ENCODE measurements at regions not wholly inside any gene's neighbourhood (a gene's known extent, or its start where the extent isn't known, plus 50 kb on each side); places are given as distances from the start of the nearest gene placed in this dataset.
"Not testable (repeated sequence)": the region's sequence is repeated elsewhere in the genome, so short reads cannot be mapped to it uniquely, and the experiment has no call there.

DNA sequence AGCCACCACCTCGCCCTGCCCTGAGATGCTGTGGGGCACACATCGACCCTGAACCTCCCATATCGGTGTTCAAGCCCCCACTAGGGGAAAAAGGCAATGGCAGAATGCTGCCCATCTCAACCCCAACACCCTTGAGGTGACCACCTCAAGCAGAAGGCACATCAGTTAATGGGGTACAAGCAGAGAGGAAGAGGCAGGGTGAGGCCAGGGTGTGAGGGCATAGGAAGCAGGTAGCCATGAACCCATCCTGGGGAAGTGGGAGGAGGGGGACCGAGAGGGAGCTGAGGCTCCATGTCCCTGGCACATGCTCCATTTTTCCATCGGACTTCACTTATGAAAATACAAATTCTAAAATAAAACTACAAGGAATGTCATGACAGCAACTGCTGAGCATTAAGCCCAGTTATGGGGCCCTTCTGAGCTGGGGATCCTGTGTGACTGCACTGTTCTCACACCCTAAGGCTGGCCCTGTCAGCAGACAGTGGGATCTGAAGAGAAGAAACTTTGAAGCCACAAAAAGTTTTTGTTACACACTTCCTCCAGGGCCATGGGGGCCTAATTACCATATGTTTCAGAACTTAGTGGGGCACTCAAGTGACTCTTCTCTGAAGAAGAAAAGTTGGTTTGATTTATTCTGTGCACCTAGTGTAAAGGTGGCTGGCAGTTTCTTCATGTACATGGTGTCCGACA, 68.2 kb upstream of the FAM241A start:
- Histone ChIP-seq H3K4me1 (ENCODE audit: insufficient read depth, low read length) (no peaks in the 10 kb centered on the region), H3K27me3 (ENCODE audit: control insufficient read depth in 1 of 2, insufficient read depth in 2 of 2, low read length in 2 of 2) (no peaks in the 10 kb centered on the region), H3K4me3 (ENCODE audit: low read depth in 1 of 2, low read length in 2 of 2) (no peak overlapping the region), H3K27ac (ENCODE audit: low read depth, low read length) (no peak overlapping the region), H3K9ac (ENCODE audit: low read length) (no peak overlapping the region), H3K36me3 (ENCODE audit: insufficient read depth, low read length) (no peaks in the 10 kb centered on the region), H3K9me3 (ENCODE audit: low read length) (no peaks in the 10 kb centered on the region)

- no peaks in the 10 kb centered on the region for H3K27me3 ChIP-seq (ENCODE audit: control insufficient read depth in 1 of 2, insufficient read depth in 2 of 2, low read length in 2 of 2)
- no peaks in the 10 kb centered on the region for H3K9me3 ChIP-seq (ENCODE audit: low read length)
- H3K4me1 ChIP-seq (ENCODE audit: insufficient read depth, low read length), result no peaks in the 10 kb centered on the region
- no peak overlapping the region for H3K4me3 ChIP-seq (ENCODE audit: low read depth in 1 of 2, low read length in 2 of 2)
- no peak overlapping the region for H3K27ac ChIP-seq (ENCODE audit: low read depth, low read length)
- H3K9ac ChIP-seq (ENCODE audit: low read length), result no peak overlapping the region
- no peaks in the 10 kb centered on the region for H3K36me3 ChIP-seq (ENCODE audit: insufficient read depth, low read length)
Observed at GRCh38 chr4:112077743-112078142, 67.5 kb upstream of the FAM241A start.

DNA sequence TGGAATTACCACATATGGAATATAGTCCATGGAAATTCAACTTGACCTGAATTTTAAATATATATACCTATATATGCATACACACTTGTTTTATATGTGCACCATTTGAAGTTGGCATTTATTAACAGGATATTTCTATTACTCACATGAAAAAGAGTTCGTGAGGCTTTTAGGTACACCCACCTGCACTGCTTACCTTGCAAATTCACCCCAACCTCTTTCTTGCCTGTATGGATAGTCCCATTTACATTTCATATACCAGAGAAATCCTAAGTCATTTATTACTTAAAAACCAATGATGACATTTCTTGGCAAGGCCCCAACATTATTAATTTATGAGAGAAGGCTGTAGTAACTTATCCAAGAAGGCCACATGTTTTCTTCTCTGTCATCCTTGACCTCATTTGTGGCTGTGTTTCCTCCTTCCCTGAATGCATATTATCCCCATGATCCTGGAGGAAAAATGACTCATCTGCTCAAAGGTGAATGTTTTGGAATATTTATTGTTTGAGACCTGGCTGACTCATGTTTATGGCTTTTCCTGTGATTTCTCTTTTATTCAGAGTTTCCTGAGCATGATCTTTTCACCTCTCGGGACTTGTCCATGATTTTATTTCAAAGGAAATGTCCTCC, 62.2 kb upstream of the FAM241A start:
- no peak overlapping the region for H3K4me3 ChIP-seq (ENCODE audit: low read depth in 1 of 2, low read length in 2 of 2)
- H3K4me1 ChIP-seq (ENCODE audit: insufficient read depth, low read length), result no peaks in the 10 kb centered on the region
- no peaks in the 10 kb centered on the region for H3K9me3 ChIP-seq (ENCODE audit: low read length)
- H3K36me3 ChIP-seq (ENCODE audit: insufficient read depth, low read length), result no peaks in the 10 kb centered on the region
- H3K27ac ChIP-seq (ENCODE audit: low read depth, low read length), result no peak overlapping the region
- H3K27me3 ChIP-seq (ENCODE audit: control insufficient read depth in 1 of 2, insufficient read depth in 2 of 2, low read length in 2 of 2), result no peaks in the 10 kb centered on the region
- no peak overlapping the region for H3K9ac ChIP-seq (ENCODE audit: low read length)

DNA sequence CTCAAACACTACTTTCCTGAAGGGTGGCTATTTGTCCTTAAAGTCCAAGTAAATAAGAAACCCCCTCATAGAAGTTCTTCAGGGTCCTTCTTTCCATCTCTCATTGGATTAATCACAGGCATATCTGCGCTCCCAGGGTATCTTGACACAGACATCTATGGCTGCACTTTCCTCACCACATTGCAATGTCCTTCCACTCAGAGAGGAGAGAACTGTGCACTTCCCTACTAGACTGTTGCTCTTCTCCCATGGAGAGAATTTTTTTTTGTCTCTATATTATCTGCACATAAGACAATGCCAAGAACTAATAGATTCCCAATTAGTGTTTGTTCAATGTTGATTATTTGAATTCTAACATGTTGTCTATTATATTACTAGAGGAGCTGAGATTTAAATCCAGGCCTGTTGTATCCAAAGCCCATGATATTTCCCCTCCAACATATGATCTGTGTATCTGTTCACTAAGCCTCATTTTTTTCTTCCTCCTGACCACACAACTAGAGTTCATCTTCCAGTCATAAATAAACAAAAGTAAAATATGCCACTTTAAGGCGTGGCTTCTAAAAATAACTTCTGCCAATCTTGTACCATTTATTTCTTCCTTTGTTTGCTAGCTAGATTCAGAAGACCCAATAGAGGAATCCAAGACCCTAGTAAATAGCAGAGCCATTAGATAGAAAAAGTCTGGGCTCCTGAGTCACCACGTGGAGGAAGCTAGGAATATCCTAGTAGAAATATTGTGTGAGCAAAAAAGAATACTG, 61.5 kb upstream of the FAM241A start:
- H3K27me3 ChIP-seq (ENCODE audit: control insufficient read depth in 1 of 2, insufficient read depth in 2 of 2, low read length in 2 of 2), result no peaks in the 10 kb centered on the region
- H3K36me3 ChIP-seq (ENCODE audit: insufficient read depth, low read length), result no peaks in the 10 kb centered on the region
- no peak overlapping the region for H3K9ac ChIP-seq (ENCODE audit: low read length)
- H3K27ac ChIP-seq (ENCODE audit: low read depth, low read length), result no peak overlapping the region
- no peaks in the 10 kb centered on the region for H3K9me3 ChIP-seq (ENCODE audit: low read length)
- no peaks in the 10 kb centered on the region for H3K4me1 ChIP-seq (ENCODE audit: insufficient read depth, low read length)
- no peak overlapping the region for H3K4me3 ChIP-seq (ENCODE audit: low read depth in 1 of 2, low read length in 2 of 2)

DNA sequence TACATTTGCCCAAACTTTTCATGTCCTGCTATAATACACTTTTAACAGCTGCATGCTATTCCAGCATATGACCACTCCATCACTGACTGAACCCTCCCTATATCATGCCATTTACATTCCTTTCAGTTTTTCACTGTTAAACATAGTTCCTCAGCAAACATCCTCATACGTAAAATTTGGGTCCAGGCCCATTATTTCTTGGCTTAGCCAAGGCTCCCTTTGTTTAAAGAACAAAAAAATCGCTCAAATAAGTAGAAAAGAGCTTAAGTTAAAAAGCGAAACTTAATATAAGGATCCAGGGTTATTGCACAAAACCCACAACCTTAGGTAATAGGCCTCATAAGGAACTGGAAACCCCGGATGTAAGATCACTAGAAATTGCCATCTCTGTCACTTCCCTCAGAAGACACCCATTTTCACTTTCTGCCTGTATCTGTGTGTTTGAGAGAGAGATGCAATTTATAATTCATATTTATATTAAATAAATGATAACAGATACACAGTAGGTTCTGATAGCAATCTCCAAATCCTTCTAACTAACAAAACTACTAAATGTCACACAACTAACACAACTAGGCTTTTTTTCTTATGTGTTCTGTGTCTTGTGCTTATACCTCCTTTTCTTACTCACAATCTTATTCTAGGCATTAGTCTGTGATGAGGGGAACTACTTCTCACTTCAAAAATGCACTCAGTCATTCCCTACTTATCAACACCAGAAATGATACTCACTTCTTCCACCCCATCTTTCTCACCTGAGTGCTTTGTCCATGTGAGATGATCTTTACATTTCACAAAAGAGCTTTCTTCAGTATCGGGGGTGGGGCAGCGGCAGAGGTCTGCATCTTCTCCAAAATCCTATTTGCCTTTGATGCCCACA, 59.9 kb upstream of the FAM241A start:
- H3K9me3 ChIP-seq (ENCODE audit: low read length), result no peaks in the 10 kb centered on the region
- no peaks in the 10 kb centered on the region for H3K36me3 ChIP-seq (ENCODE audit: insufficient read depth, low read length)
- H3K9ac ChIP-seq (ENCODE audit: low read length), result no peak overlapping the region
- no peak overlapping the region for H3K27ac ChIP-seq (ENCODE audit: low read depth, low read length)
- H3K27me3 ChIP-seq (ENCODE audit: control insufficient read depth in 1 of 2, insufficient read depth in 2 of 2, low read length in 2 of 2), result no peaks in the 10 kb centered on the region
- no peaks in the 10 kb centered on the region for H3K4me1 ChIP-seq (ENCODE audit: insufficient read depth, low read length)
- no peak overlapping the region for H3K4me3 ChIP-seq (ENCODE audit: low read depth in 1 of 2, low read length in 2 of 2)

DNA sequence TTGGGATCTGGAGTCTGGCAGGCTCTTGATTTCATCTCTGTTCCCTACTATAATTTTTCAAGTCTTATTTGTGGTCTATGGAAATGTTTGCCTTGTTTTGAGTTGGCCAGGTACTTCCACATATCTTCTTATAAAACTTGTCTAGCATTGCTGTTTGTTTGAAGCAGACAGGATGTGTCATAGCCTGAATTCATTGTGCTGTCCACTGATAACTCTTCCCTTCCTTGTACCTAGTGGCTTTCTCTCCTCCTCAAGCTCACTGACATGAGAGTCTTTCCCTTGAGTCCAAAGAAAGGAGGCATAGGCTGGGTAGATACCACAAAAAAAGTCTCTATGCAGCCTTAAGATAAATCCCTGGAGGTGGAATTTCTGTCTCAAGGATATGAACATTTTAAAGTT, 59.2 kb upstream of the FAM241A start:
- H3K27ac ChIP-seq (ENCODE audit: low read depth, low read length), result no peak overlapping the region
- no peak overlapping the region for H3K4me3 ChIP-seq (ENCODE audit: low read depth in 1 of 2, low read length in 2 of 2)
- no peaks in the 10 kb centered on the region for H3K27me3 ChIP-seq (ENCODE audit: control insufficient read depth in 1 of 2, insufficient read depth in 2 of 2, low read length in 2 of 2)
- no peaks in the 10 kb centered on the region for H3K9me3 ChIP-seq (ENCODE audit: low read length)
- H3K36me3 ChIP-seq (ENCODE audit: insufficient read depth, low read length), result no peaks in the 10 kb centered on the region
- H3K9ac ChIP-seq (ENCODE audit: low read length), result no peak overlapping the region
- H3K4me1 ChIP-seq (ENCODE audit: insufficient read depth, low read length), result no peaks in the 10 kb centered on the region

GRCh38 chr4:112086661-112087060, 58.6 kb upstream of the FAM241A start:
- not testable (repeated sequence) for H3K4me3 ChIP-seq (ENCODE audit: low read depth in 1 of 2, low read length in 2 of 2); H3K9me3 ChIP-seq (ENCODE audit: low read length); H3K27ac ChIP-seq (ENCODE audit: low read depth, low read length); H3K36me3 ChIP-seq (ENCODE audit: insufficient read depth, low read length); H3K27me3 ChIP-seq (ENCODE audit: control insufficient read depth in 1 of 2, insufficient read depth in 2 of 2, low read length in 2 of 2); H3K9ac ChIP-seq (ENCODE audit: low read length); H3K4me1 ChIP-seq (ENCODE audit: insufficient read depth, low read length)

GRCh38 chr4:112092330-112092729, 52.9 kb upstream of the FAM241A start:
- H3K4me1 ChIP-seq (ENCODE audit: insufficient read depth, low read length); H3K27me3 ChIP-seq (ENCODE audit: control insufficient read depth in 1 of 2, insufficient read depth in 2 of 2, low read length in 2 of 2); H3K4me3 ChIP-seq (ENCODE audit: low read depth in 1 of 2, low read length in 2 of 2); H3K36me3 ChIP-seq (ENCODE audit: insufficient read depth, low read length); H3K9me3 ChIP-seq (ENCODE audit: low read length); H3K27ac ChIP-seq (ENCODE audit: low read depth, low read length); H3K9ac ChIP-seq (ENCODE audit: low read length): not testable (repeated sequence)

GRCh38 chr4:112093636-112094202, 51.5 kb upstream of the FAM241A start:
- Histone ChIP-seq H3K9ac (ENCODE audit: low read length) (no peak overlapping the region), H3K4me1 (ENCODE audit: insufficient read depth, low read length) (no peaks in the 10 kb centered on the region), H3K9me3 (ENCODE audit: low read length) (no peaks in the 10 kb centered on the region), H3K27ac (ENCODE audit: low read depth, low read length) (no peak overlapping the region), H3K36me3 (ENCODE audit: insufficient read depth, low read length) (no peaks in the 10 kb centered on the region), H3K4me3 (ENCODE audit: low read depth in 1 of 2, low read length in 2 of 2) (no peak overlapping the region), H3K27me3 (ENCODE audit: control insufficient read depth in 1 of 2, insufficient read depth in 2 of 2, low read length in 2 of 2) (no peaks in the 10 kb centered on the region)

DNA sequence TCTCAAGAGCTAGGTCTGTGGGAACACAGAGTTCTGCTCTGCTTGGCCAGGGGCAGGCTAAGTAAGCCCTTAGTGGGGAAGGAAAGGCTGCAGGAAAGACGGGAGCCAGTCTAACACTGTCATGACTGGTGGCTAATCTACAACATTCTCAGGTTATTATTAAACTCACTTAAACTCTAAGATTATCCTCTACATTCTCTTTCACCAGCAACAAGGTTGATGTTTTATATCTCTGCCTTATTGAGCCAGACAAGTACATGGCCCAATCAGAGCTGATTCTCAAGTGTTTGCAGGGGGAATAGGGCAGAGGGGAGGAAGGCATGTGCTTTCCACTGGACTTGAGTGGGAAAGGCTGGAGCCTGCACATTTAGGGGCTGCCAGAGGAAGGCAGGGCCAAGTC, 50.9 kb upstream of the FAM241A start:
- H3K4me1 ChIP-seq (ENCODE audit: insufficient read depth, low read length), result no peaks in the 10 kb centered on the region

More for the DNA sequence above, 50.9 kb upstream of the FAM241A start:
- no peaks in the 10 kb centered on the region for H3K36me3 ChIP-seq (ENCODE audit: insufficient read depth, low read length)
- no peak overlapping the region for H3K27ac ChIP-seq (ENCODE audit: low read depth, low read length)
- H3K4me3 ChIP-seq (ENCODE audit: low read depth in 1 of 2, low read length in 2 of 2), result no peak overlapping the region
- H3K9me3 ChIP-seq (ENCODE audit: low read length), result no peaks in the 10 kb centered on the region
- no peaks in the 10 kb centered on the region for H3K27me3 ChIP-seq (ENCODE audit: control insufficient read depth in 1 of 2, insufficient read depth in 2 of 2, low read length in 2 of 2)
- no peak overlapping the region for H3K9ac ChIP-seq (ENCODE audit: low read length)

Measured in muscle layer of colon (tissue), 2 donors.